ENCODE measurements at regions not wholly inside any gene's neighbourhood (a gene's known extent, or its start where the extent isn't known, plus 50 kb on each side); places are given as distances from the start of the nearest gene placed in this dataset.

- no peak overlapping the region for H4K5ac ChIP-seq (ENCODE audit: insufficient read length, low read depth, low read length)
- no peaks in the 10 kb centered on the region for H4K20me1 ChIP-seq (ENCODE audit: control insufficient read depth, insufficient read depth, insufficient read length)
- H3K9me3 ChIP-seq (ENCODE audit: control insufficient read depth, low read depth, low read length), result no peaks in the 10 kb centered on the region
- H2AK5ac ChIP-seq (ENCODE audit: insufficient read length, low read length), result no peak overlapping the region
- no peak overlapping the region for H3K18ac ChIP-seq (ENCODE audit: insufficient read length, low read depth, low read length)
- no peak overlapping the region for H3K14ac ChIP-seq (ENCODE audit: insufficient read depth, low read length)
- H2BK5ac ChIP-seq (ENCODE audit: insufficient read length, low read length), result no peak overlapping the region
- Mint-ChIP-seq H3K4me3 (no peak overlapping the region), H3K27ac (no peak overlapping the region), H3K36me3 (ENCODE audit: insufficient read depth in 1 of 3, low read depth in 3 of 3) (peaks cover 6 to 20% (median 9%) of the 10 kb centered on the region in 3 experiments; a peak in 5 of 7 replicates), H3K4me1 (no peaks in the 10 kb centered on the region), H3K9me3 (peaks cover 9 to 18% of the 10 kb centered on the region in 2 experiments), H3K27me3 (ENCODE audit: low read depth) (no peaks in the 10 kb centered on the region)
- H3K23ac ChIP-seq (ENCODE audit: insufficient read length, low read depth, low read length), result no peak overlapping the region
- H3K79me1 ChIP-seq (ENCODE audit: insufficient read depth, low read depth, low read length, poor library complexity, severe bottlenecking), result no peaks in the 10 kb centered on the region
- H3T11ph ChIP-seq (ENCODE audit: low read length), result no peak overlapping the region
- no peak overlapping the region for H3K4me2 ChIP-seq (ENCODE audit: insufficient read depth, insufficient read length, low read length)
- no peaks in the 10 kb centered on the region for H3K79me2 ChIP-seq (ENCODE audit: insufficient read depth, low read length)
- H4K91ac ChIP-seq (ENCODE audit: insufficient read length, low read depth, low read length), result no peak overlapping the region
- H2BK120ac ChIP-seq (ENCODE audit: low read depth, low read length, poor library complexity, severe bottlenecking), result no peak overlapping the region
- no peak overlapping the region for H4K8ac ChIP-seq (replicated peaks; ENCODE audit: insufficient read length, low read depth, low read length)
- H3K4ac ChIP-seq (ENCODE audit: low read depth, low read length), result no peak overlapping the region
- H3K23me2 ChIP-seq (ENCODE audit: insufficient read length, low read depth, low read length, poor library complexity, severe bottlenecking), result no peaks in the 10 kb centered on the region
- no peak overlapping the region for H2BK12ac ChIP-seq (ENCODE audit: insufficient read length, low read depth, low read length)
- H3K4me1 ChIP-seq (ENCODE audit: insufficient read depth, low read length), result no peaks in the 10 kb centered on the region
- H3K9ac ChIP-seq (ENCODE audit: extremely low read depth, insufficient read length, low read length), result no peak overlapping the region
- H2BK15ac ChIP-seq (ENCODE audit: low read depth, low read length), result no peak overlapping the region
- no peak overlapping the region for H3K27ac ChIP-seq (ENCODE audit: insufficient read length, low read depth, low read length)
- H3K56ac ChIP-seq (ENCODE audit: insufficient read length, low read depth, low read length), result no peak overlapping the region
- no peak overlapping the region for H2BK20ac ChIP-seq (ENCODE audit: low read depth, low read length, poor library complexity, severe bottlenecking)
- DNase-seq, result no peak
- H2AFZ ChIP-seq (ENCODE audit: low read length), result no peak overlapping the region
- TF ChIP-seq CTCF (conservative IDR thresholded peaks at IDR 0.05), result no peak
- no peaks in the 10 kb centered on the region for H3K27me3 ChIP-seq (ENCODE audit: insufficient read depth, low read length)
Observed at GRCh38 chr13:53719281-53719680, 690.7 kb downstream of the OLFM4 start.

All from H9 (cell line).